Activated B cell treated with CpG ODN at 0.5 μM for 24 hours (primary cell): ENCODE measurements at regions not wholly inside any gene's neighbourhood (a gene's known extent, or its start where the extent isn't known, plus 50 kb on each side); places are given as distances from the start of the nearest gene placed in this dataset.

Source experiments
- ATAC-seq: fragments of 200-7000 bp; cut with Tn5 transposase; one replicate; pipeline ENCODE4 v1.10.0; 2021; ENCODE audit warnings: low read depth, mild to moderate bottlenecking, moderate library complexity
- CTCF ChIA-PET: fragments of 350-600 bp; sonication (Branson Sonifier 250); formaldehyde crosslinking; loops from one replicate; lab custom pipeline; 2021; ENCODE audit warnings: antibody characterized with exemption; lab: Charles Lee
- POLR2A ChIA-PET: fragments of 350-600 bp; sonication (Branson Sonifier 250); formaldehyde crosslinking; loops from one replicate; lab custom pipeline; 2021; ENCODE audit warnings: antibody characterized with exemption; lab: Charles Lee
- DNase-seq: peaks from one replicate; pipeline ENCODE4 v3.0.0; 2022
- H3K27ac Mint-ChIP-seq: one replicate; pipeline ENCODE4 v1.8.0; 2020; ENCODE audit warnings: mixed read lengths
- H3K27me3 Mint-ChIP-seq: one replicate; pipeline ENCODE4 v1.8.0; 2021; ENCODE audit warnings: mixed read lengths
- H3K36me3 Mint-ChIP-seq: one replicate; pipeline ENCODE4 v1.8.0; 2021; ENCODE audit warnings: low read depth, mixed read lengths
- H3K4me1 Mint-ChIP-seq: one replicate; pipeline ENCODE4 v1.8.0; 2021; ENCODE audit warnings: mixed read lengths
- H3K4me3 Mint-ChIP-seq: one replicate; pipeline ENCODE4 v1.8.0; 2020; ENCODE audit warnings: mild to moderate bottlenecking, mixed read lengths
- H3K9me3 Mint-ChIP-seq: one replicate; pipeline ENCODE4 v1.8.0; 2020; ENCODE audit warnings: mixed read lengths
- CTCF ChIP-seq: fragments of 200-600 bp; IDR thresholded peaks from one replicate; pipeline ENCODE4 v1.8.0; 2022; ENCODE audit warnings: antibody characterized with exemption, mild to moderate bottlenecking
- intact Hi-C: fragments of 100-400 bp; cut with micrococcal nuclease; formaldehyde crosslinking; loops from one replicate; pipeline ENCODE4 v1.15.1; 2024

GRCh38 chr13:34013061-34013460 is 195.1 kb downstream of the RFC3 start:
- no peak for ATAC-seq
- no peak for TF ChIP-seq CTCF
- CTCF ChIA-PET = no interaction called here
- H3K27me3 Mint-ChIP-seq = peaks cover 3% of the 10 kb centered on the region
- H3K9me3 Mint-ChIP-seq = no peaks in the 10 kb centered on the region
- no peak overlapping the region for H3K27ac Mint-ChIP-seq
- H3K4me1 Mint-ChIP-seq = no peaks in the 10 kb centered on the region
- no peak overlapping the region for H3K4me3 Mint-ChIP-seq
- intact Hi-C loops = no loop called here
- no peaks in the 10 kb centered on the region for H3K36me3 Mint-ChIP-seq
- no peak for DNase-seq
- POLR2A ChIA-PET = no interaction called here

GRCh38 chr13:34017231-34017630 is 199.3 kb downstream of the RFC3 start:
- POLR2A ChIA-PET = no interaction called here
- no peaks in the 10 kb centered on the region for H3K4me1 Mint-ChIP-seq
- intact Hi-C loops = no loop called here

GRCh38 chr13:34019870-34020269 is 201.9 kb downstream of the RFC3 start:
- no peak for ATAC-seq
- ChIA-PET POLR2A (no interaction called here), CTCF (no interaction called here)
- H3K36me3 Mint-ChIP-seq = no peaks in the 10 kb centered on the region
- peaks cover 14% of the 10 kb centered on the region for H3K9me3 Mint-ChIP-seq
- H3K27ac Mint-ChIP-seq = no peak overlapping the region
- no peak for DNase-seq
- H3K4me3 Mint-ChIP-seq = no peak overlapping the region
- no peak for TF ChIP-seq CTCF
- no peaks in the 10 kb centered on the region for H3K4me1 Mint-ChIP-seq
- peaks cover 3% of the 10 kb centered on the region for H3K27me3 Mint-ChIP-seq
- intact Hi-C loops = no loop called here

More at GRCh38 chr13:34017231-34017630, 199.3 kb downstream of the RFC3 start:
- Mint-ChIP-seq H3K27ac (no peak overlapping the region), H3K36me3 (no peaks in the 10 kb centered on the region), H3K27me3 (peaks cover 3% of the 10 kb centered on the region), H3K9me3 (peaks cover 14% of the 10 kb centered on the region), H3K4me3 (no peak overlapping the region)
- ATAC-seq = no peak
- TF ChIP-seq CTCF = no peak
- CTCF ChIA-PET = no interaction called here
- no peak for DNase-seq

- no peaks in the 10 kb centered on the region for H3K4me1 Mint-ChIP-seq
- H3K27ac Mint-ChIP-seq = no peak overlapping the region
- H3K9me3 Mint-ChIP-seq = peaks cover 14% of the 10 kb centered on the region
- DNase-seq (no peak), ATAC-seq (no peak)
- CTCF ChIA-PET = no interaction called here
- TF ChIP-seq CTCF = no peak
- POLR2A ChIA-PET = no interaction called here
- no peaks in the 10 kb centered on the region for H3K36me3 Mint-ChIP-seq
- intact Hi-C loops = no loop called here
- H3K4me3 Mint-ChIP-seq = no peak overlapping the region
- peaks cover 3% of the 10 kb centered on the region for H3K27me3 Mint-ChIP-seq
Measured at GRCh38 chr13:34020388-34020787, 202.4 kb downstream of the RFC3 start.

GRCh38 chr13:34021619-34022018 is 203.7 kb downstream of the RFC3 start:
- Mint-ChIP-seq H3K27me3 (peaks cover 3% of the 10 kb centered on the region), H3K4me3 (no peak overlapping the region), H3K27ac (no peak overlapping the region), H3K36me3 (no peaks in the 10 kb centered on the region), H3K9me3 (peaks cover 14% of the 10 kb centered on the region), H3K4me1 (no peaks in the 10 kb centered on the region)
- TF ChIP-seq CTCF = no peak
- ChIA-PET CTCF (no interaction called here), POLR2A (no interaction called here)
- intact Hi-C loops = no loop called here
- no peak for ATAC-seq
- no peak for DNase-seq
